ENCODE measurements at regions not wholly inside any gene's neighbourhood (a gene's known extent, or its start where the extent isn't known, plus 50 kb on each side); places are given as distances from the start of the nearest gene placed in this dataset.

DNA sequence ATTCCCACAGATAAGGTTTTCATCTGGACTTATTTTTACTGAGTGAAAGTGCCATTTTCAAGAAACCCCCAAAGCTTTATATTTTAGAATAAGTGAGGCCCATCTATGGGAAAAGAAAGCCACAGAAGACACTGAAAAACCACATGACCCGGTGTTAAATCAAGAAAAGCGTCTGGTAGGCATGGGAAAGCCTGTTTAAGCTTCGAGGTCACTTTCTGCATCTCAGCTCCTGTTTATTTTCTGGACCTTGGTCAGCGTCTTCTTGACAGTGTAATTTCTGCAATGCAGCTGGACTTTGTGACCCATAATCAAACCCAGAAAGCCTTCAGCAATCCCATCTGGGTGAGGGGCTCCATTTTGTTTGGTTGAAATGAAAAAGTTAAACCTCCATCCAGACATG is 59.6 kb upstream of the NEDD9 start:
- no peak for DNase-seq (ENCODE audit: insufficient read length)
- FAIRE-seq = no peak
- no peak for TF ChIP-seq POLR2AphosphoS5 (IDR thresholded peaks at IDR 0.05; ENCODE audit: low read depth, low read length)
- TF ChIP-seq TAF1 (IDR thresholded peaks at IDR 0.05; ENCODE audit: borderline replicate concordance, low read depth, low read length) = no peak
- TF ChIP-seq POLR2A (IDR thresholded peaks at IDR 0.05; ENCODE audit: low read depth, low read length) = no peak

DNA sequence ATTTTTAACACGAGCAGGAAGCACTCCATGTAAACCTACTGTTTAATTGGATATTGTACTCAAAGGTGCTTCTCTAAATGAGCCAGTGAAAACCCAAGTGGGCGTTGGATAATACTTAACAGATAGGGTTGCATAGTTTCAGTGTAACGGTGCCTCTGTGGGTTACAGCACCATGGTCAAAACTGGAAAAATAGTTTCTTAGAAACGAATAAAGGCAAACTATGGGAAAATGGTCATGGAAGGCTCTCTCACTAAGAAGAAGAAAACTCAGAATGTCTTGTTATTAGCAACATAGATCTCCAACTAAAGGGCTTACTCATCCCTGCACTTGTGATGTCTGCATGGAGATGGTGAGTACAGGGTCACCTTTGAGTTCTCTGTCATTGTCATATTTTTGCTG is 59.1 kb upstream of the NEDD9 start:
- TF ChIP-seq POLR2AphosphoS5 (IDR thresholded peaks at IDR 0.05; ENCODE audit: low read depth, low read length) = no peak
- no peak for TF ChIP-seq TAF1 (IDR thresholded peaks at IDR 0.05; ENCODE audit: borderline replicate concordance, low read depth, low read length)
- TF ChIP-seq POLR2A (IDR thresholded peaks at IDR 0.05; ENCODE audit: low read depth, low read length) = no peak
- no peak for FAIRE-seq
- DNase-seq (ENCODE audit: insufficient read length) = no peak

DNA sequence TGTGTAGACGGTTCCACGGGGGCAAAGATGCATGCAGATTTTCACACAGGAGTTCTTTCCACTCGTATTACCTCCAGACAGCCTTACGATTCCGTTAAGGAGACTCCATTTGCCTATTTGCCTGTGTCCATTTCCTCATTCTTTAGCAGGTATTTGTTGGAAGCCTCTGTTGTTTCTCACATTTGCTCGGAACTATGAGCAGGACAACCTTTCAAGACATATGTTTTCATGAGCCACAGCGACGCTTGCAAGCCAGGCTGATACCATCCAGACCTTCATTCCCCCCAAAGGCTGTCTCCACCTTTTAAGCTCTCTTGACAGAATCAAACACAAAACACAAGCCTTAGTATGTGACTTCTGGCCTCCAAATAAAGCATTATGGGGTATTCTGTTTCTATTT is 57.6 kb upstream of the NEDD9 start:
- TF ChIP-seq POLR2AphosphoS5 (IDR thresholded peaks at IDR 0.05; ENCODE audit: low read depth, low read length) (no peak), TAF1 (IDR thresholded peaks at IDR 0.05; ENCODE audit: borderline replicate concordance, low read depth, low read length) (no peak), POLR2A (IDR thresholded peaks at IDR 0.05; ENCODE audit: low read depth, low read length) (no peak)
- FAIRE-seq = no peak

DNA sequence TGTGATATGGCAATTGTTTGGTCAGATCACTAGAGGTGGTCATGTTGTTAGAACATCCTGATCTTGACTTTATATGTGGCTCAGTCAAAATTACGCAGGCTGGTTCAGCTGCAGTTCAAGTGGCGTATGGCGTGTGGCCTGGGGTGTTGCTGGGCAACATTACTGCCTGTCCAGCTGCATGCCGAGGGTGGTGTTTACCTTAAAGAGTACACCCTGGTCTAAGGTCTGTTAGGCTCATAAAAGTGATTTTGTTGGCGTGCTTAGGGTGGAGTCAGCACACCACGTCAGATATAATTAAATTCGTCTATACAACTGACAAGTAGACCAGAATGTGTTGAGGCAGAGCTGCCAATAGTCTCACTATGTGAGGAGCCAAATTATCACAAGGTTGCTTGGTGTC is 55.6 kb upstream of the NEDD9 start:
- FAIRE-seq = no peak
- no peak for DNase-seq (ENCODE audit: insufficient read length)
- TF ChIP-seq TAF1 (IDR thresholded peaks at IDR 0.05; ENCODE audit: borderline replicate concordance, low read depth, low read length) (no peak), POLR2AphosphoS5 (IDR thresholded peaks at IDR 0.05; ENCODE audit: low read depth, low read length) (no peak), POLR2A (IDR thresholded peaks at IDR 0.05; ENCODE audit: low read depth, low read length) (no peak)

More for the DNA sequence above, 57.6 kb upstream of the NEDD9 start:
- DNase-seq (ENCODE audit: insufficient read length) = no peak

DNA sequence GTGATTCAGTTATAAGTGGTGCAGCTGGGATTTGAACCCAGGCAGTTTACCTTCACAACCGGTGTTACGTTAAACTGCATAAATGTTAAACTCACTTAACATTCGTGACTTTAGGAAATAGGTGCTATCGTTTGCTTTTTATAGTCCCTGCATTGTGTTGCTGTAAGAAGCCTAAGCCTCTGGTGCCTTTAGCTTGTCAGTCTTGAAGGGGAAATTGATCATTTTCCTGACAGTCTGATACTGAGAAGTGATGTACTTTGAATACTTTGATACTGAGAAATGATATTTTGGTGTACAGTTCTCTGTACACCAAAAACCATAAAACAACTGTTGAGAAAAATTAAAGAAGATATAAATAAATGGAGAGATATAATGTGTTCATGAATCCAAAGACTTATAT is 52.5 kb upstream of the NEDD9 start:
- no peak for TF ChIP-seq POLR2A (IDR thresholded peaks at IDR 0.05; ENCODE audit: low read depth, low read length)
- no peak for TF ChIP-seq TAF1 (IDR thresholded peaks at IDR 0.05; ENCODE audit: borderline replicate concordance, low read depth, low read length)
- TF ChIP-seq POLR2AphosphoS5 (IDR thresholded peaks at IDR 0.05; ENCODE audit: low read depth, low read length) = no peak
- DNase-seq (ENCODE audit: insufficient read length) = no peak
- no peak for FAIRE-seq

DNA sequence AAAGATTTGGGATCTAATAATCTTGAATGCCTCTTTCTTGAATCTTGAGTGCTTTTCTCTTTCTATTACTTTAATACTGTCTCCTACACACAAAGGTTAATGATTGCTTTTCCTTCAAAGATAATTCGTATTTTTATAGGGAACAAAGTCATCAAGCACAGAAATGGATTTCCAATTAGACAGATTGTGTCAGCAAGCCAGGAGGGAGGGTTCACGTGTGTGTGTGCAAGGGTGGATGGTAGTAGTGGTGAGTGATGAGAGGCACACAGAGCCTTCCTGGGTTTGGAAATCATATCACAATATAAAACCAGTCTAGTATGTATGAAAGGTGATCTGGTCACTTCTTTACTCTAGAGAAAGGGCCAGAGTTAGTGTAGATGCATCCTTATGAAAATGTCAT is 51.2 kb upstream of the NEDD9 start:
- FAIRE-seq (no peak), DNase-seq (ENCODE audit: insufficient read length) (no peak)
- TF ChIP-seq TAF1 (IDR thresholded peaks at IDR 0.05; ENCODE audit: borderline replicate concordance, low read depth, low read length) (no peak), POLR2AphosphoS5 (IDR thresholded peaks at IDR 0.05; ENCODE audit: low read depth, low read length) (no peak), POLR2A (IDR thresholded peaks at IDR 0.05; ENCODE audit: low read depth, low read length) (no peak)

DNA sequence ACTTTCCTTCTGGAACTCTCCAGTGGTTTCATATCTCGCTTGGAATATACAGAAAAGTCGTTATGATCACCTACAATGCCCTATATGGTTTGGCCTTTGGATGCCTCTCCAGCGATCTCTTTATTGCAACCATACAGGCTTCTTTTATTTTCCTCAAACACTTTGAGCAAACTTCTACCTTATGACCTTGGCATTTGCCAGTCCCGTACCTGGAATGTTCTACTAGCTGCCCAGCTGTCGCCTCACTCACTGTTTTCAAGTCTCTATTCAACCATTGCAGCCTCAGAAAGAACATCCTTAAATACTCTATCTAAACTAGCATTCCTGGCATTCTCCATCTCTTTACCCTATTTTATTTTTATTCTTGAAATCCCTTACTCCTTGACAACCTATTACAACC is 50.4 kb upstream of the NEDD9 start:
- TF ChIP-seq POLR2AphosphoS5 (IDR thresholded peaks at IDR 0.05; ENCODE audit: low read depth, low read length) (no peak), POLR2A (IDR thresholded peaks at IDR 0.05; ENCODE audit: low read depth, low read length) (no peak), TAF1 (IDR thresholded peaks at IDR 0.05; ENCODE audit: borderline replicate concordance, low read depth, low read length) (no peak)
- no peak for DNase-seq (ENCODE audit: insufficient read length)
- no peak for FAIRE-seq
